ENCODE measurements at regions not wholly inside any gene's neighbourhood (a gene's known extent, or its start where the extent isn't known, plus 50 kb on each side); places are given as distances from the start of the nearest gene placed in this dataset.
"Not testable (repeated sequence)": the region's sequence is repeated elsewhere in the genome, so short reads cannot be mapped to it uniquely, and the experiment has no call there.

- no peak for DNase-seq (ENCODE audit: low read depth in 2 of 3, low spot score in 2 of 3)
Measured at GRCh38 chr3:152768478-152768877, 66.5 kb upstream of the P2RY1 start.

GRCh38 chr3:152769523-152769922 is 65.4 kb upstream of the P2RY1 start:
- no peak for DNase-seq (ENCODE audit: low read depth in 2 of 3, low spot score in 2 of 3)

GRCh38 chr3:152770296-152770695 is 64.6 kb upstream of the P2RY1 start:
- no peak for DNase-seq (ENCODE audit: low read depth in 2 of 3, low spot score in 2 of 3)

GRCh38 chr3:152771120-152771519 is 63.8 kb upstream of the P2RY1 start:
- no peak for DNase-seq (ENCODE audit: low read depth in 2 of 3, low spot score in 2 of 3)

GRCh38 chr3:152772674-152773225 is 62.2 kb upstream of the P2RY1 start:
- DNase-seq (ENCODE audit: low read depth in 2 of 3, low spot score in 2 of 3), result no peak

- no peak for DNase-seq (ENCODE audit: low read depth in 2 of 3, low spot score in 2 of 3)
Measured at GRCh38 chr3:152773633-152774032, 61.3 kb upstream of the P2RY1 start.

GRCh38 chr3:152774230-152774629 is 60.7 kb upstream of the P2RY1 start:
- not testable (repeated sequence) for DNase-seq (ENCODE audit: low read depth in 2 of 3, low spot score in 2 of 3)

GRCh38 chr3:152778022-152778421 is 56.9 kb upstream of the P2RY1 start:
- no peak for DNase-seq (ENCODE audit: low read depth in 2 of 3, low spot score in 2 of 3)

- no peak for DNase-seq (ENCODE audit: low read depth in 2 of 3, low spot score in 2 of 3)
Measured at GRCh38 chr3:152779653-152780052, 55.3 kb upstream of the P2RY1 start.

- DNase-seq (ENCODE audit: low read depth in 2 of 3, low spot score in 2 of 3), result no peak
Measured at GRCh38 chr3:152780553-152780952, 54.4 kb upstream of the P2RY1 start.

GRCh38 chr3:152785051-152785450 is 49.9 kb upstream of the P2RY1 start:
- DNase-seq (ENCODE audit: low read depth in 2 of 3, low spot score in 2 of 3), result no peak

All from activated CD8-positive, alpha-beta memory T cell treated with anti-CD3 and anti-CD28 coated beads for 48 hours (primary cell).